Cardiac septum (tissue), 1 donor: ENCODE measurements at regions not wholly inside any gene's neighbourhood (a gene's known extent, or its start where the extent isn't known, plus 50 kb on each side); places are given as distances from the start of the nearest gene placed in this dataset.
"Not testable (repeated sequence)": the region's sequence is repeated elsewhere in the genome, so short reads cannot be mapped to it uniquely, and the experiment has no call there.

Experiments
- DNase-seq: peaks from one replicate; pipeline ENCODE4 v3.0.0-alpha.2; 2020; ENCODE audit warnings: low spot score
- intact Hi-C: fragments of 100-400 bp; cut with DNase I; formaldehyde crosslinking; loops from one replicate; pipeline ENCODE4 v1.14.0; 2022
- donor health status: DM: no; HTN: no; CAD: no.

DNA sequence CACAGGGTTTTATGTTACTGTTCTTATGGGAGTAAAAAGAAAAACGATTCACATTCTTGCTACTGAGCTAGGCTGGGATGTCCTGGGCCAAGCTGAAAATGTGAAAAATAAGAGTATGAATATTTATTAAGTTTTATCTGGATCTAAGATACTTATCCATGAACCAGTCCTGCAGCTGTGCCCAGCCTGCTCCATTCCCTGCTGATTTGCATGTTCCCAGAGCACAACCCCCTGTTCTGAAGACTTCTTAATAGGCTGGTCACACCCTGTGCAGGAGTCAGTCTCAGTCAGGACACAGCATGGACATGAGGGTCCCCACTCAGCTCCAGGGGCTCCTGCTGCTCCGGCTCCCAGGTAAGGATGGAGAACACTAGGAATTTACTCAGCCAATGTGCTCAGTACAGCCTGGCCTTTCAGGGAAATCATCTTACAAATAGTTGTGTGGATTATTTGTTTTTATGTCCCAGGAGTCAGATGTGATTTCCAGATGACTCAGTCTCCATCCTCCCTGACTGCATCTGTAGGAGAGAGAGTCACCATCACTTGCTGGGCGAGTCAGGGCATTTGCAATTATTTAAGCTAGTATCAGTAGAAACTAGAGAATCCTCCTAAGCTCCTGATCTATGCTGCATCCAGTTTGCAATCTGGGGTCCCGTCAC lies 1319.1 kb downstream of the RPIA start:
- DNase-seq, intact Hi-C loops: not testable (repeated sequence)

DNA sequence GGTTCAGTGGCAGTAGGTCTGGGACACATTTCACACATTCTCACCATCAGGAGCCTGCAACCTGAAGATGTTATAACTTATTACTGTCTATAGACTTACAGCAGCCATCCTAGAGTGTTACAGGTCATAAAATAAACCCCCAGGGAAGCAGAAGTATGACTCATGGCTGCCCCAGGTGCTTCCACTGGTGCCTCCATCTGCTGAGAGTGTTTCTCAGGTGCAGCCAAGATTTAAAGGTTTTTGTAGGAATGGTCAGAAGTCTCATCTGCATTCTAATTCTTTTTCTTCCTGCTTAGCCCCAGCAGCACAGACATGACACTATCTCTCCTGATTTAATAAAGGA lies 1319.6 kb downstream of the RPIA start:
- DNase-seq, intact Hi-C loops: not testable (repeated sequence)

DNA sequence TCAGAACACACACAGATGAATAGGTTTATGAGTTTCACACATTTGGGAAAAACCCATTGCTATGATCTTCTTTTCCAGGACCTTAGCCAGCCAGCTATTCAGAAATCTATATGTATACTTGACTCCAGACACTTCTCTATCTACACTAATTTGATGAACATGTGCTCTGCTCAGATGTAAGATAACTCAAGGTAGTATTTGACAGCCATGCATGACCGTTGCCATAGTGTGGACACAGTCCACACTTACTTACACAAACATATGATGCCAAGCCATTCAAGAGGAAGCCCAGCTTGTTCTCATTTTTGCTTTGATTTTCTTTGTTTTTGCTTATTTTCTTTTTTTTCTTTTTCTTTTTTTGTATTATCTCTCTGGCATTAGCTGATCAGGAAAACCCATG lies 1328.4 kb downstream of the RPIA start:
- intact Hi-C loops, DNase-seq: not testable (repeated sequence)

DNA sequence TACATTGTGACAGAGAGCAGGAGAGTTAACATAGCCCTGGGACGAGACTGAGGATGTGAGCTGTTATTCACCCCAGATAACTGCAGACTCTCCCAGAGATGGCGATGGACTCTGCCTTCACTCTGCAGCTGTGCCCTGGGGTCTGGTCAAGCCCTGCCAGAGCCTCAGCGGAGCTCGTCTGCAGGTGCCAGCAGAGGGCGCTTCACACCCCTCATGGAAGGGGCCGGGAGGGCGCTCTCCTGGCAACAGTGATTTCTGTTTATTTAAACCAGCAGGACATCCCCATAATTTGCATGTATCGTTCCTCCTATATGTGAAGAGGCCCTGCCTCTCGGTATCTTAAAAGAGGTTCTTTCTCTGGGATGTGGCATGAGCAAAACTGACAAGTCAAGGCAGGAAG lies 1329.8 kb downstream of the RPIA start:
- DNase-seq, intact Hi-C loops: not testable (repeated sequence)

DNA sequence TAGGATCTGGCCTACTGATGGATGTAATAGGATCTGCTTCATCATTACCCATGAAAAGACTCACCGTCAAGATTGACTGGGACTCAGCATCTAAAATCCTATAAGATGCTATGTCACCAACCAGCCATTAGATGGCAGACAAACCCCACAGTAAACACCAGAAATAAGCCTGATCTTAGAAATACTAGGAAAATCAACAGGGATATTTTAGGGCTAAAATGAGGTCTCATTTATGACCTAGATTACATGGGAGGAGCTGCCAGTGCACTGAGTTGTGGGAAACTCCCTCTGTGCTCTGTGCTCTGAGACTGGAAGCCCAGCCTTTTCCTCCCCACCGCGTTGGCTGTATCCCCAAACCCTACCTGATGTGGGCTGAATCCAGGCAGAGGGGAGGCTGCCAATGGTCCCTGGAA lies 1335.8 kb downstream of the RPIA start:
- intact Hi-C loops, DNase-seq: not testable (repeated sequence)

DNA sequence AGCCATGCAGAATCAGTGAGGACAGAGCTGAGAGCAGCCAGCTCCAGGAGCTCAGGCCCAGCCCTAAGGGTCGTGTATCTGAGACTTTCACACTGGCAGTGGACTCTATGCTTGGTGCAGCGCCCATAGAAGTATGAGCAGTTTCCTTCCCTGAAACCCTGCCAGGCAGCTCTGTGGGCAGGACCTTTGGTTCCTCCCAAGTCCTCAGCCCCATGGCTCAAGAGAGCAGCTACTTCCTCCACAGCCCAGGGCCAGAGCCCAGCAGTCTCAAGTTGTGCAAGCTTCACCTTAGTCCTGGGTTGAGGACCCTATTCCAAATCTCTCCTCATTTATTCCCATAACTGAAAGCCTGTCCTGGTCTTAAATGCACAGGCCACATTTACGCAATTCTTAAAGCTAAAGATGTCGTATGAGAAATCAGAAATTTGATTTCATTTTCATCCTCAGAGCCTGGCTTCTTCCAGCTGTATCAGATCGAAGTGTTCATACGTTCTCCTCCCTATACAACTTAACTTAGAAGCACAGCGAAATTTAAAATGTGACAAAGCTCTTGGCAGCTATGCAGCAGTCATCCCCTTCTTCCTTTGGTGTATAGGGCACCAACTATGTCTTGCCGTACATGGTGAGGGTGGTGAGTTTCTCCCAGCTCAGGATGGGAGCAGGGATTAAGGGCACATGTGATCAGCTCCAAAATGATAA lies 1337.1 kb downstream of the RPIA start:
- DNase-seq, intact Hi-C loops: not testable (repeated sequence)

DNA sequence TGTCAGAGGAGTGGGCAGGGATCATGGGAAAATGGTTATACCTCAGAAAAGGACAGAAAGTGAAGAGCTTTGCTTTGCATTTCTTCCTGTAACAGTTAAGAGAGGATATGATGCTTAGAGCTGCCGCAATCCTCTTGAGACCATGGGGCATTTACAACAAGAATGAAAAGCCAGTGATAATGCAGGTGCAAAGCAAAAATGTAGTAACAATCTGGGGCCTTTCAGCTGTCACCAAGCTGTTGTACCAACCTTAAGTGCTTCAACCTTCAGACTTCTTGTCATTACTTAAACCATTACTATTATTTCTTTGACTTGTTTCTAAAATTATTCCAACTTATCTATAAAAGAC lies 1337.6 kb downstream of the RPIA start:
- intact Hi-C loops, DNase-seq: not testable (repeated sequence)

DNA sequence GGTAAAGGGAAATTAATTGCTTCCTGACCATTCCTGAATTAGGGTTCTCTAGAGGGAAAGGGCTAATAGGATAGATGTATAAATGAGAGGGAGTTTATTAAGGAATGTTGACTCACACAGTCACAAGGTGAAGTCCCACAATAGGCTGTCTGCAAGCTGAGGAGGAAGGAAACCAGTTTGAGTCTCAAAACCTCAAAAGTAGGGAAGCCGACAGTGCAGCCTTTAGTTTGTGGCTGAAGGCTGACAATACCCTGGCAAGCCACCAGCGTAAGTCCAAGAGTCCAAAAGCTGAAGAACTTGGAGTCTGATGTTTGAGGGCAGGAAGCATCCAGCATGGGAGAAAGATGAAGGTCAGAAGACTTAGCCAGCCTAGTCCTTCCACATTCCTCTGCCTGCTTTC lies 1340.8 kb downstream of the RPIA start:
- DNase-seq, intact Hi-C loops: not testable (repeated sequence)

DNA sequence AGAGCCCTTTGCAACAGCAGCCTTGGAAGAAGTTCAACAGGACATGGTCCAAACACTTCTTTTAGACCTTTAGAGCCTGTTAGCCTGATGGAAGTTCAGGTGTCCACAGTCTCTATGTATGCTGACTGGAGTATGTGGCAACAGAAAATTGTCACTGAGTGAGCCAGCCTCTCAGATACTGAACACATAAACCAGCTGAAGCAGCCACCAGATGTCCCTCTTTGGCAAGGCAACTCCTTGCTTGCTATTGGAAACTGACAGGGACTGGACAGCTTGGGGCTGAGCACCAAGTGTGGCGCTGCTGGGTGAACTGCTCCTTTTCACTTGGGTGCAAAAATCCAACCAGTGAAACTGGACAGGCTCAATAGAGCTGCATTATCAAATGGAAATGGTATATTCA lies 1344.9 kb downstream of the RPIA start:
- intact Hi-C loops, DNase-seq: not testable (repeated sequence)

DNA sequence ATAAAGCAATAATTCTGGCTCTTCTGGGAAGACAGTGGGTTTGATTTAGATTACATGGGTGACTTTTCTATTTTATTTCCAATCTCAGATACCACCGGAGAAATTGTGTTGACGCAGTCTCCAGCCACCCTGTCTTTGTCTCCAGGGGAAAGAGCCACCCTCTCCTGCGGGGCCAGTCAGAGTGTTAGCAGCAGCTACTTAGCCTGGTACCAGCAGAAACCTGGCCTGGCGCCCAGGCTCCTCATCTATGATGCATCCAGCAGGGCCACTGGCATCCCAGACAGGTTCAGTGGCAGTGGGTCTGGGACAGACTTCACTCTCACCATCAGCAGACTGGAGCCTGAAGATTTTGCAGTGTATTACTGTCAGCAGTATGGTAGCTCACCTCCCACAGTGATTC lies 1347.6 kb downstream of the RPIA start:
- intact Hi-C loops, DNase-seq: not testable (repeated sequence)

DNA sequence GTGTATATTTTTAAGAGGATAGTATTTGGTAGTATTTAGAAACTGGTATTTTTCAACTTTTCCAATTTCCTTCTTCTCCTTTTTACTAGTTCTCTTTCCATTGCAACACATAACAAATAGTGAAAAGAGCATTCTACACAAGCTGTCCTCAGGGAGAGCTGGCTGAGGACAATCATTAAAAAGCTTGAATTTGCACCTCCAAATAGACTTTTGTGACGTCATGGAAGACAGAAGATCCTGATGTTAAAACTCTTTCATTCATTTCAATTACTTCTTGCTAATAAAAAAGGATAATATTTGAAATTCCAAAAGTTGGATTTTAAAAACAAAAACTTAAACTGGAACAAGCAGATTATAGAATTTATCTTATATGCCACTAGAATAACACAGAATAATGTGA lies 1356.3 kb downstream of the RPIA start:
- DNase-seq, intact Hi-C loops: not testable (repeated sequence)

DNA sequence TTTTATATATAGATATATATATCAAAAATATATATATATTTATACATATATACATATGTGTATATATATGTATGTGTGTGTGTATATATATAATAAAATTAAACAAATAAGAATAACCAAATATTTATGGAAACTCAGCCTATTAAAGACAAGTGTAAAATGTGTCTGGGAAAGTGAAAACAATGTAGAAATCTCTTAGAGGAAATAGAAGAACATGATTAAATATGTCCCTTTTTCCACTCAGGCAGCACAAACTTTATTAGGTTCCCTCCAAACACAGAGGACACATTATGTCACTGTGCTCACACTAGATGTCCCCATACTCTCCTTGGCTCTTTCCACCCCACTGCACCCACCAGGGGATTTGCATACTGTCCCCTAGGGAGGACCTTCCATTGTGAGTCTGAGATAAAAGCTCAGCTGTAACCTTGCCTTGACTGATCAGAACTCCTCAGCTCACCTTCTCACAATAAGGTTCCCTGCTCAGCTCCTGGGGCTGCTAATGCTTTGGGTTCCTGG lies 1360.7 kb downstream of the RPIA start:
- intact Hi-C loops = not testable (repeated sequence)

DNA sequence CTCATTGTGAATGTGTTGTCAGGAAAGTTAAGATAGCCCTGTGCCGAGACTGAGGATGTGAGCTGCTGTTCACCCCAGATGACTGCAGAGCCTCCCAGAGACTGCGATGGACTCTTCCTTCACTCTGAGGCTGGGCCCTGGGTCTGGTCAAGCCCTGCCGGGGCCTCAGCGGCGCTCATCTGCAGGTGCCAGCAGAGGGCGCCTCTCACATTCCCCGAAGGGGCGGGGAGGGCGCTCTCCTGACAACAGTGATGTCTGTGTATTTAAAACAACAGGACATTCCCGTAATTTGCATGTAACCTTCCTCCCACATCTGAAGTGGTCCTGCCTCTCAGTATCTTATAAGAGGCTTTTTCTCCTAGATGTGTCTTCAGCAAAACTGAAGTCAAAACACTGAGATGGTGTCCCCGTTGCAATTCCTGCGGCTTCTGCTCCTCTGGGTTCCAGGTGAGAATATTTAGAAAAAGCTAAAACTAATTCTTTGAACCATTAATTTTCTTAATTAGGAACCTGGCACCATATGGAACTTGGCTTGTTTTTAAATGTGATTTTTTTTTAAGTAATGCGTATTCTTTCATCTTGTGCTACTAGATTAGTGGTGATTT lies 1377.9 kb downstream of the RPIA start:
- intact Hi-C loops = no loop called here
- no peak for DNase-seq

More for the DNA sequence above, 1360.7 kb downstream of the RPIA start:
- DNase-seq = not testable (repeated sequence)

DNA sequence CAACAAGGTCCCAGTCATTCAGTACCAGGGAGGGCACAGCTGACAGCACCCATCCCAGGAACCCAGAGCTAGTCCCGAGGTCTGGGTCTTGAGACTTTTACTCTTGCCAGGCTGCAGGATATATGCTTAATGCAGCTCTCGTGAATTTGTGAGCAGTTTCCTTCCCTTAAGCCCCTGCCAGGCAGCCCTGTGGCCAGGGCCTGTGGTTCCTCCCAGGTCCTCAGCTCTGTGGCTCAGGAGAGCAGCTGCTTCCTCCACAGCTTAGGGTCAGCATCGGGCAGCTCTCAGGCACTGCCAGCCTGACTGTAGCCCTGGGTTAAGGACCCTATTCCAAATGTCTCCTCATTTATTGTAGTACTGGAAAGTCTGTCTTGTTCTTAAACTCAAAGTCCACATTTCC lies 1384.8 kb downstream of the RPIA start:
- intact Hi-C loops = no loop called here

DNA sequence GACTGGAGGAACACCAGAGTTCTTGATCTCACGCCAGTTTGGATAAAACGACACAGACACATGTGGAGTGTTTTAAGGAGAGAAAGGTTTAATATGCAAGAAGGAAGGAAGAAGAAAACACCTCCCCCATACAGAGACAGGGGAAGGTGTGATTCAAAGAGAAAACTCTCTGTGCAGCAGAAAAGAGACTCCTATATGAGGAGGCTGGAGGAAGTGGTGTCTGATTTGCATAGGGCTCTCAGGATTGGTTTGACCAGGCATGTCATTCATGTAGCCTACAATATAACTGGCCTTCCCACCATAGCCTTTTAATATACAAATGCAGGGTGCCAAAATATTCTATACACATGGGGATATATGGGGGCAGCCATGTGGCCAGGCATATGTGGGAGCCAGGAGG lies 1386.5 kb downstream of the RPIA start:
- DNase-seq = no peak
- intact Hi-C loops = no loop called here

More for the DNA sequence above, 1384.8 kb downstream of the RPIA start:
- no peak for DNase-seq

DNA sequence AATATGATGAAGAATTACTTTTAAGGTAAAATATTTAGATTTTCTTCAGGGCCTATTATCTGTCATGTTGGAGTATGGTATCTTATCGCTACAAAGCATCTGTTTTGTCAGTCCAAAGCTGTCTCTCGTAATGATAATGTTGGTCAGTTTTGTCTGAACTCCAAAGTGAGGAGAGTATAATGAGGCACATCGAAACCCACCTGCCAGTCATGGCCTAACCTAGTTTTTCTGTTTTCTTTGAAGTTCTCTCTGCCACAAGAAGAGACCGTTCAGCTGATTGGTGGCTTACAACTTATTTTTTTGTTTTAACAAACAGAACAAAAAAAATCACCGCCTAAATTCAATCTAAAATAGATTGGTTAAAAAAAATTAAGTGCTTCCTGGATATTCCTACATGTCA lies 1387.9 kb downstream of the RPIA start:
- intact Hi-C loops = no loop called here
- no peak for DNase-seq

DNA sequence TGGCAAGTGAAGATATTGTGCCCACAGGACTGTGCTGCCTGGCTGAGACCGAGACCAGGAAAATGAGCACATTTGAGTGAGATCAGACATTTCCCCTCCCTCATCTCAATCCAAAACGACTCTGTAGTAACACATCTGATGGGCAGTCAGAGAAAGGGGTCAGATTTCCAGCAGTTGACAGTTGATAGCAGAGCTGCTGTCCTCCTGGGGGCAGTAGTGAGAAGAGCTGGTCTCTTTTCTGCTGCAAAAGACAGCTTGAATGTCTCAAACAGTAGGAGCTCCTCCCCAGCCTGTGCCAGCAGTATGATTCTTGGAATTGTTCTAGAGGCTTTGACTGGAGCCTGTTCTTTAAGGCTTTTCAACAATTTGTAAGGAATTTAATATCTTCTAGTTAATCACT lies 1396.3 kb downstream of the RPIA start:
- intact Hi-C loops, DNase-seq: not testable (repeated sequence)

DNA sequence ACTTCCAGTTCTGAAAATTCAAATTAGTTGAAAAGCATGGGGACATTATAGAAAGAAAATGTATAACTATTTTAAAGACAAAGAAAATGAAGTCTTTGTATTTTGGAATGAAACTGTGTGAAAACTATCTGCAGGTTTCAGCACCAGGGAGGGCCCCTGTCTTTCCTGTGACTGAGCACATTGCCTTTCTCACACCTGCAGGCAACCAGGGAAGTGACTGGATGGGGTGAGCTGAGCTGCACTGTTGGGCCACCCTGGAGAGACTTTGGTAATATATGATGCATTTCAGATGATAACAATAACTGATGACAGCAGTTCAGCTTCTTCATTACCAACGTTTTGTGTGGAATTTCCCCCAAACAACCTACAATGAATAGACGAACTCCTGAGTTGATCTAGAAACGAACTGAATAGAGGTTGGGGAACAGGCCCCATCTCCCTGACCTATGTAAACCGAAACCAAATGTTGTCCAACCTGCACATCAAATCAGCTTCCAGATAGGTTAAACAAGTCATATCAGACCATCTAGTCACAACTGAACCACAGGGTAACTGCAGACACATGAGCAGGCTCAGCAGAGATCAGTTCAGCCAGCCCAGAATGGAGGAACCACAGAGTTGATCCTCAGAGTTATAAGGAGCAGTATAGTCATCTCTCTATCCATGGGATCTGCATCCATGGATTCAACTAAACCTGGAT lies 1402.2 kb downstream of the RPIA start:
- intact Hi-C loops = not testable (repeated sequence)

DNA sequence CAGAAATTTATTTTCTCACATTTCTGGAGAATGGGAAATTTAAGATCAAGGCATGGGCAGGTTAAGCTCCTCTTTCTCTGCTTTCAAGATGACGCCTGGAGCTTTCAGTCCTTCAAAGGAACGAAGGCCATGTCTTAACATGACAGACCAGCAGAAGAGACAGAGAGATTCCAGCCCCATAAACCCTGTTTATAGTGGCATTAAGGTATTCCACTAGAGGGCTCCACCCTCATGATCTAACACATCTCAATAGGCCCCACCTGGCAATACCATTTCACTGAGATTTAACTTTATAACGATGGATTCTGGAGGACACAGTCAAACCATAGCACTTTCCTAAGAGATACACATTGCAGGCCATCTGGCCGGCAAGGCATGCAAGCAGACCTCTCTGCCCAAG lies 1406.1 kb downstream of the RPIA start:
- DNase-seq, intact Hi-C loops: not testable (repeated sequence)

More for the DNA sequence above, 1402.2 kb downstream of the RPIA start:
- DNase-seq = not testable (repeated sequence)

DNA sequence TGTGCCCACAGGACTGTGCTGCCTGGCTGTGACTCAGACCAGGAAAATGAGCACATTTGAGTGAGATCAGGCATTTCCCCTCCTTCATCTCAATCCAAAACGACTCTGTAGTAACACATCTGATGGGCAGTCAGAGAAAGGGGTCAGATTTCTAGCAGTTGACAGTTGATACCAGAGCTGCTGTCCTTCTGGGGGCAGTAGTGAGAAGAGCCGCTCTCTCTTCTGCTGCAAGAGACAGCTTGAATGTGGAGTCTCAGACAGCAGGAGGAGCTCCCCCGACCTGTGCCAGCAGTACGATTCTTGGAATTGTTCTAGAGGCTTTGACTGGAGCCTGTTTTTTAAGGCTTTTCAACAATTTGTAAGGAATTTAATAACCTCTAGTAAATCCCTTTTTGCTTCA lies 1413.7 kb downstream of the RPIA start:
- DNase-seq, intact Hi-C loops: not testable (repeated sequence)
